CD4-positive, alpha-beta T cell (primary cell): ENCODE measurements at regions not wholly inside any gene's neighbourhood (a gene's known extent, or its start where the extent isn't known, plus 50 kb on each side); places are given as distances from the start of the nearest gene placed in this dataset.

ENCODE experiments used
- ATAC-seq: fragments of 200-7000 bp; cut with Tn5 transposase; one replicate; pipeline ENCODE4 v1.10.0; 2022; ENCODE audit warnings: mild to moderate bottlenecking; ENCODE audit not compliant: poor library complexity
- CTCF ChIA-PET: fragments of 350-600 bp; sonication (Branson Sonifier 250); formaldehyde crosslinking; loops from one replicate; lab custom pipeline; 2021; ENCODE audit warnings: antibody characterized with exemption, inconsistent platforms; lab: Charles Lee
- POLR2A ChIA-PET: fragments of 350-600 bp; sonication (Branson Sonifier 250); formaldehyde crosslinking; loops from one replicate; lab custom pipeline; 2021; ENCODE audit warnings: antibody characterized with exemption, inconsistent platforms; lab: Charles Lee
- DNase-seq, 14 experiments: peaks; one replicate each; pipeline ENCODE4 v3.0.0-alpha.2; 2013 to 2020; ENCODE audit warnings: mixed read lengths in 2 of 14
- H3K27ac ChIP-seq, 2 donors: one replicate each; pipeline versions ENCODE4 v1.5.1 to v1.7.0; 2013; ENCODE audit warnings: low read length in 2 of 2, low read depth in 1 of 2, mild to moderate bottlenecking in 1 of 2
- H3K27me3 ChIP-seq, 2 experiments: 1 replicate in 1 of 2; 2 replicates in 1 of 2; pipeline versions ENCODE4 v1.6.1 to v1.7.0; 2013; ENCODE audit warnings: low read length in 2 of 2, control low read depth in 1 of 2, mild to moderate bottlenecking in 1 of 2, moderate library complexity in 1 of 2; ENCODE audit not compliant: insufficient read depth in 2 of 2, control insufficient read depth in 1 of 2
- H3K36me3 ChIP-seq: one replicate; pipeline ENCODE4 v1.6.1; 2013; ENCODE audit warnings: low read length, control low read depth; ENCODE audit not compliant: insufficient read depth
- H3K4me1 ChIP-seq: one replicate; pipeline ENCODE4 v1.6.1; 2013; ENCODE audit warnings: low read length, control low read depth; ENCODE audit not compliant: insufficient read depth
- H3K4me3 ChIP-seq: one replicate; pipeline ENCODE4 v1.5.1; 2013; ENCODE audit warnings: mild to moderate bottlenecking, low read length, moderate library complexity
- H3K9me3 ChIP-seq, 2 experiments: 1 replicate in 1 of 2; 2 replicates in 1 of 2; pipeline versions ENCODE4 v1.6.1 to v1.7.0; 2013; ENCODE audit warnings: low read length in 2 of 2, mild to moderate bottlenecking in 2 of 2, control low read depth in 1 of 2, moderate library complexity in 1 of 2; ENCODE audit not compliant: control insufficient read depth in 1 of 2, insufficient read depth in 1 of 2
- H3K27ac Mint-ChIP-seq: one replicate; pipeline ENCODE4 v1.8.0; 2020; ENCODE audit warnings: mixed read lengths
- H3K27me3 Mint-ChIP-seq: one replicate; pipeline ENCODE4 v1.8.0; 2021; ENCODE audit warnings: mixed read lengths
- H3K36me3 Mint-ChIP-seq: one replicate; pipeline ENCODE4 v1.8.0; 2021; ENCODE audit warnings: low read depth, mixed read lengths
- H3K4me1 Mint-ChIP-seq: one replicate; pipeline ENCODE4 v1.8.0; 2021; ENCODE audit warnings: low read depth, mixed read lengths
- H3K4me3 Mint-ChIP-seq: one replicate; pipeline ENCODE4 v1.8.0; 2020; ENCODE audit warnings: mild to moderate bottlenecking, mixed read lengths
- H3K9me3 Mint-ChIP-seq: one replicate; pipeline ENCODE4 v1.8.0; 2020; ENCODE audit warnings: mixed read lengths
- CTCF ChIP-seq: fragments of 200-600 bp; IDR thresholded peaks from one replicate; pipeline ENCODE4 v1.8.0; 2022; ENCODE audit warnings: antibody characterized with exemption, mild to moderate bottlenecking
- intact Hi-C, 2 experiments: fragments of 100-400 bp; cut with DNase I in 1 of 2; cut with micrococcal nuclease in 1 of 2; formaldehyde crosslinking; loops; one replicate each; pipeline versions ENCODE4 v1.15.1 to v1.9.0; 2023 to 2025; cut with DNase I, micrococcal nuclease

GRCh38 chr6:22101163-22101562 is 195.7 kb downstream of the PRL start:
- H3K9me3 Mint-ChIP-seq = peaks cover 2% of the 10 kb centered on the region
- no peaks in the 10 kb centered on the region for H3K4me1 Mint-ChIP-seq
- Histone ChIP-seq H3K27ac (no peak overlapping the region), H3K27me3 (peaks cover 0 to 3% of the 10 kb centered on the region in 2 experiments), H3K9me3 (no peaks in the 10 kb centered on the region), H3K4me3 (no peak overlapping the region), H3K4me1 (no peaks in the 10 kb centered on the region), H3K36me3 (no peaks in the 10 kb centered on the region)
- no peak overlapping the region for H3K27ac Mint-ChIP-seq
- no peak for TF ChIP-seq CTCF
- POLR2A ChIA-PET = no interaction called here
- intact Hi-C loops = no loop called here
- CTCF ChIA-PET = no interaction called here
- no peak for ATAC-seq
- no peaks in the 10 kb centered on the region for H3K36me3 Mint-ChIP-seq
- DNase-seq = no peak
- H3K4me3 Mint-ChIP-seq = no peak overlapping the region
- H3K27me3 Mint-ChIP-seq = no peaks in the 10 kb centered on the region

DNA sequence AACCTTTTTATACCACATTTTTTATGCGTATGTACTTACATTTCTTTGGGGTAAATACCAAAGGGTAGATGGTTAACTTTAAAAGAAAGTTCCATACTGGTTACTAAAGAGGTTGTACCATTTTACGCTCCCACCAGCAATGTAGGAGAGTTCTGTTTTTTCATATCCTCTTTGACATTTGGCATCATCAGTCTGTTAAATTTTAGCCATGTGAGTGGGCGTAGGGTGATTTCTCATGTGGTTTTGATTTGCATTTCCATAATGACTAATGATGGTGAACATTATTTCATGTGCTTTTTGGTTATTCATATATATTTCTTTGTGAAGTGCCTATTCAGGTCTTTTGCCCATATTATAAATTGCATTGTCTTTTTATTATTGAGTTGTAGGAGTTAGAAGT is 194.2 kb downstream of the PRL start:
- Histone ChIP-seq H3K9me3 (no peaks in the 10 kb centered on the region), H3K27ac (no peak overlapping the region), H3K27me3 (peaks cover 0 to 3% of the 10 kb centered on the region in 2 experiments), H3K4me3 (no peak overlapping the region), H3K4me1 (no peaks in the 10 kb centered on the region), H3K36me3 (no peaks in the 10 kb centered on the region)
- no peaks in the 10 kb centered on the region for H3K36me3 Mint-ChIP-seq
- H3K27me3 Mint-ChIP-seq = no peaks in the 10 kb centered on the region
- H3K9me3 Mint-ChIP-seq = peaks cover 2% of the 10 kb centered on the region
- H3K4me3 Mint-ChIP-seq = no peak overlapping the region
- H3K4me1 Mint-ChIP-seq = no peaks in the 10 kb centered on the region
- ChIA-PET CTCF (no interaction called here), POLR2A (no interaction called here)
- no peak overlapping the region for H3K27ac Mint-ChIP-seq
- DNase-seq (no peak), ATAC-seq (no peak)
- TF ChIP-seq CTCF = no peak
- intact Hi-C loops = no loop called here

DNA sequence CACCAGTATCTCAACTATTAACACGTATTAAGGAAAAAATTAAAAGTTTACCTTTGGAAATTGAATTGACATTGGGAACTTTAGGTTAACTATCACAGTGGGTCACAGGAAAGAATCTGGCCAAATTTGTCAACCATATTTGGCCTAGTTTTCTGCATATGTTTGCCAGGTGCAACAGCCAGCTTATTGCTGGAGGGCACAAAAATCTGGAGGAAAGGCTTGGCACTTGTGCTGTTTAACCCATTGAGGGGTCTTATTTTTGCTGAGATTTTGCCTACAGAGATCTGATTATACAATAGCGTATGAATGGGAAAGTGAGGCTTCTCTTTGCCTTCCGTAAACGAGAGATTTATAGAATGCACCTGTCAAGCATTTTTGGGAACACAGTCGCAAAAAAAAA is 190.4 kb downstream of the PRL start:
- Mint-ChIP-seq H3K9me3 (peaks cover 1% of the 10 kb centered on the region), H3K27ac (no peak overlapping the region), H3K4me1 (no peaks in the 10 kb centered on the region), H3K4me3 (no peak overlapping the region), H3K27me3 (no peaks in the 10 kb centered on the region), H3K36me3 (no peaks in the 10 kb centered on the region)
- Histone ChIP-seq H3K4me3 (no peak overlapping the region), H3K9me3 (no peaks in the 10 kb centered on the region), H3K4me1 (no peaks in the 10 kb centered on the region), H3K27me3 (no peaks in the 10 kb centered on the region), H3K36me3 (no peaks in the 10 kb centered on the region), H3K27ac (no peak overlapping the region)
- TF ChIP-seq CTCF = no peak
- ATAC-seq (no peak), DNase-seq (no peak)
- CTCF ChIA-PET = no interaction called here
- intact Hi-C loops = no loop called here
- POLR2A ChIA-PET = no interaction called here
